K562 (cell line): ENCODE measurements at regions not wholly inside any gene's neighbourhood (a gene's known extent, or its start where the extent isn't known, plus 50 kb on each side); places are given as distances from the start of the nearest gene placed in this dataset.

Experiments
- ADNP ChIP-seq: fragments of 200-800 bp; sonication (Bioruptor generic); IDR thresholded peaks from 2 replicates; pipeline ENCODE4 v1.6.1; 2016; ENCODE audit warnings: missing genetic modification characterization, missing compliant biosample characterization
- CEBPB ChIP-seq: fragments of 450-650 bp; IDR thresholded peaks from 2 replicates; pipeline ENCODE4 v1.6.1; 2016; ENCODE audit warnings: missing genetic modification characterization, missing compliant biosample characterization
- FUS ChIP-seq: fragments of 200-400 bp; formaldehyde crosslinking; optimal IDR thresholded peaks from 2 replicates; pipeline ENCODE3; 2017; ENCODE audit warnings: low read depth, low read length
- HDGF ChIP-seq: fragments of 450-650 bp; IDR thresholded peaks from 2 replicates; pipeline ENCODE4 v1.6.1; 2016
- MGA ChIP-seq: fragments of 450-650 bp; IDR thresholded peaks from 2 replicates; pipeline ENCODE4 v1.6.1; 2016; ENCODE audit warnings: mild to moderate bottlenecking, moderate library complexity
- SFPQ ChIP-seq: fragments of 200-400 bp; formaldehyde crosslinking; IDR thresholded peaks from 2 replicates; pipeline ENCODE4 v1.6.1; 2017; ENCODE audit warnings: mild to moderate bottlenecking, low read depth, low read length, moderate library complexity
- XRCC5 ChIP-seq: fragments of 200-400 bp; formaldehyde crosslinking; IDR thresholded peaks from 2 replicates; pipeline ENCODE4 v1.6.1; 2017; ENCODE audit warnings: low read depth, mild to moderate bottlenecking, low read length
- ZNF507 ChIP-seq: conservative IDR thresholded peaks from 2 replicates; pipeline ENCODE4 v1.6.1; 2017; ENCODE audit warnings: missing genetic modification characterization, missing compliant biosample characterization

- TF ChIP-seq MGA (no peak), HDGF (no peak), CEBPB (no peak), FUS (no peak), SFPQ (no peak), XRCC5 (no peak), ADNP (tag) (no peak), ZNF507 (tag) (no peak)
- TF ChIP-seq, all 486 proteins: peak for 0
Measured at GRCh38 chr5:3993856-3994473, 398.3 kb downstream of the IRX1 start (continued).
